DND-41 (cell line): ENCODE measurements at regions not wholly inside any gene's neighbourhood (a gene's known extent, or its start where the extent isn't known, plus 50 kb on each side); places are given as distances from the start of the nearest gene placed in this dataset.

ENCODE experiments used
- ATAC-seq: fragments of 200-7000 bp; cut with Tn5 transposase; 3 replicates; pipeline ENCODE4 v1.9.1; 2021; ENCODE audit warnings: low read depth; ENCODE audit not compliant: insufficient read depth
- DNase-seq: peaks from one replicate; pipeline ENCODE4 v3.0.0-alpha.2; 2020
- H2AFZ ChIP-seq: 2 replicates; pipeline ENCODE4 v1.6.0; 2012; ENCODE audit warnings: low read depth, low read length
- H3K27ac ChIP-seq: 2 replicates; pipeline ENCODE4 v1.5.1; 2012; ENCODE audit warnings: low read length, inconsistent platforms
- H3K27me3 ChIP-seq: fragments of 200-600 bp; sonication (generic); 2 replicates; pipeline ENCODE4 v1.6.0; 2012; ENCODE audit warnings: low read length, mild to moderate bottlenecking, inconsistent platforms; ENCODE audit not compliant: insufficient read depth, poor library complexity
- H3K36me3 ChIP-seq: 2 replicates; pipeline ENCODE4 v1.5.1; 2012; ENCODE audit warnings: low read length, inconsistent platforms; ENCODE audit not compliant: insufficient read depth
- H3K4me1 ChIP-seq: 2 replicates; pipeline ENCODE4 v1.5.1; 2012; ENCODE audit warnings: mild to moderate bottlenecking, low read length; ENCODE audit not compliant: insufficient read depth
- H3K4me2 ChIP-seq: 2 replicates; pipeline ENCODE4 v1.6.0; 2012; ENCODE audit warnings: mild to moderate bottlenecking, moderate library complexity, low read length, inconsistent platforms; ENCODE audit not compliant: insufficient read depth
- H3K4me3 ChIP-seq, 2 experiments: fragments of 200-600 bp in 1 of 2; shearing (Covaris generic) in 1 of 2; 2 replicates each; pipeline ENCODE4 v1.5.1; 2012 to 2016; ENCODE audit warnings: inconsistent platforms in 2 of 2, low read length in 2 of 2, mild to moderate bottlenecking in 2 of 2, low read depth in 1 of 2, moderate library complexity in 1 of 2
- H3K79me2 ChIP-seq: 2 replicates; pipeline ENCODE4 v1.6.0; 2012; ENCODE audit warnings: low read length, inconsistent platforms; ENCODE audit not compliant: insufficient read depth
- H3K9ac ChIP-seq: 2 replicates; pipeline ENCODE4 v1.6.0; 2012; ENCODE audit warnings: low read depth, mild to moderate bottlenecking, inconsistent platforms, low read length, moderate library complexity
- H3K9me3 ChIP-seq: 2 replicates; pipeline ENCODE4 v1.5.1; 2012; ENCODE audit warnings: low read length, moderate library complexity, mild to moderate bottlenecking, inconsistent platforms; ENCODE audit not compliant: insufficient read depth, severe bottlenecking
- H4K20me1 ChIP-seq: 2 replicates; pipeline ENCODE4 v1.6.0; 2012; ENCODE audit warnings: low read length; ENCODE audit not compliant: insufficient read depth
- CTCF ChIP-seq: IDR thresholded peaks from 2 replicates; pipeline ENCODE4 v1.5.1; 2012; ENCODE audit warnings: borderline replicate concordance, low read length, moderate library complexity, mild to moderate bottlenecking; ENCODE audit not compliant: poor library complexity, severe bottlenecking; ENCODE audit errors: extremely low read depth
- EZH2 ChIP-seq: IDR thresholded peaks from 3 replicates; pipeline ENCODE4 v1.6.1; 2012; ENCODE audit warnings: borderline replicate concordance, low read depth, mild to moderate bottlenecking, moderate library complexity, low read length, inconsistent platforms; ENCODE audit not compliant: severe bottlenecking

DNA sequence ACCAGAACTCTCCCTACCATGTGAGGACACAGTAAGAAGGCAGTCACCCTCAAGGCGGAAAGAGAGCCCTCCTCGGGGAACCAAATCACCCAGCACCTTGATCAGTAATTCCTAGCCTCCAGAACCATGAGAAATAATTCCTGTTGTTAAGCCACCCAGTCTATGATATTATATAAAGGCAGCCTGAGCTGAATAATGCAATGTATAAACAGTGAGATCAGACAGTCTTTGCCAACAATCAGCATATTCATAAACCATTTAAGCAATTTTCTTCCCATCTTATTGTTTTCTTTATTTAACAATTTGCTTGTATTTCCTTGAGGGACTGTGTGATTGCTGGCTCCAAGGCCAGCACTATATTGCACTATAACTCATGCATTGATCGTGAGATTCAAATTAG, 144.4 kb upstream of the DAPK1 start:
- no peaks in the 10 kb centered on the region for H3K79me2 ChIP-seq
- TF ChIP-seq EZH2 (no peak), CTCF (no peak)
- no peak overlapping the region for H3K9ac ChIP-seq
- no peak overlapping the region for H3K4me3 ChIP-seq
- H3K4me1 ChIP-seq, result no peaks in the 10 kb centered on the region
- no peak overlapping the region for H2AFZ ChIP-seq
- H3K27me3 ChIP-seq, result no peaks in the 10 kb centered on the region
- DNase-seq (no peak), ATAC-seq (no peak)
- no peak overlapping the region for H3K4me2 ChIP-seq
- H3K9me3 ChIP-seq, result no peaks in the 10 kb centered on the region
- H3K27ac ChIP-seq, result no peak overlapping the region
- no peaks in the 10 kb centered on the region for H3K36me3 ChIP-seq
- H4K20me1 ChIP-seq, result no peaks in the 10 kb centered on the region

GRCh38 chr9:87354147-87354546, 143.5 kb upstream of the DAPK1 start:
- Histone ChIP-seq H2AFZ (no peak overlapping the region), H3K9ac (no peak overlapping the region), H3K9me3 (no peaks in the 10 kb centered on the region), H3K4me1 (no peaks in the 10 kb centered on the region), H3K27ac (no peak overlapping the region), H3K4me2 (no peak overlapping the region), H3K27me3 (no peaks in the 10 kb centered on the region), H3K79me2 (no peaks in the 10 kb centered on the region), H3K36me3 (no peaks in the 10 kb centered on the region), H3K4me3 (no peak overlapping the region), H4K20me1 (no peaks in the 10 kb centered on the region)
- no peak for ATAC-seq
- no peak for TF ChIP-seq CTCF
- no peak for TF ChIP-seq EZH2
- DNase-seq, result no peak

DNA sequence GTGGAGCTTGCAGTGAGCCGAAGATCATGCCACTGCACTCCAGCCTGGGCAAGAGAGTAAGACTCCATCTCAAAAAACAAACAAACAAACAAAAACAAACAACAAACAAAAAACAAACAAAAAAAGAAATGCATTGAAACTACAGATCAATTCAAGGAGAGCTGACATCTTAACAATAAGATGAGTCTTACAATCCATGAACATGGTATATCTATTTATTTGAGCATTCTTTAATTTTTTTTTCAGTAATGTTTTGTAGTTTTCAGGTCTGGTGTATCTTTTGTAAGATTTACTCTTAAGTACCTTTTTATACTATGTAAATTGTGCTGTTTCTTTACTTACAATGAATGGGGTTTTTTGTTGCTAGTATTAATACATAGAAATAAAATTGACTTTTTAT, 140.1 kb upstream of the DAPK1 start:
- no peak for TF ChIP-seq EZH2
- TF ChIP-seq CTCF, result no peak
- Histone ChIP-seq H4K20me1 (no peaks in the 10 kb centered on the region), H3K4me3 (no peak overlapping the region), H3K27me3 (no peaks in the 10 kb centered on the region), H3K4me1 (no peaks in the 10 kb centered on the region), H2AFZ (no peak overlapping the region), H3K36me3 (no peaks in the 10 kb centered on the region), H3K9ac (no peak overlapping the region), H3K79me2 (no peaks in the 10 kb centered on the region), H3K9me3 (no peaks in the 10 kb centered on the region), H3K4me2 (no peak overlapping the region), H3K27ac (no peak overlapping the region)
- ATAC-seq (no peak), DNase-seq (no peak)

GRCh38 chr9:87359264-87359663, 138.4 kb upstream of the DAPK1 start:
- H3K4me2 ChIP-seq, result no peak overlapping the region
- no peaks in the 10 kb centered on the region for H3K4me1 ChIP-seq
- no peak overlapping the region for H3K4me3 ChIP-seq
- no peaks in the 10 kb centered on the region for H3K9me3 ChIP-seq
- no peak for ATAC-seq
- H3K79me2 ChIP-seq, result no peaks in the 10 kb centered on the region
- H4K20me1 ChIP-seq, result no peaks in the 10 kb centered on the region
- H2AFZ ChIP-seq, result no peak overlapping the region
- TF ChIP-seq EZH2 (no peak), CTCF (no peak)
- no peak overlapping the region for H3K9ac ChIP-seq
- H3K27me3 ChIP-seq, result no peaks in the 10 kb centered on the region
- DNase-seq, result no peak
- H3K27ac ChIP-seq, result no peak overlapping the region
- H3K36me3 ChIP-seq, result no peaks in the 10 kb centered on the region
